B cell (primary cell): ENCODE measurements at regions not wholly inside any gene's neighbourhood (a gene's known extent, or its start where the extent isn't known, plus 50 kb on each side); places are given as distances from the start of the nearest gene placed in this dataset.

Experiments
- ATAC-seq: fragments of 200-7000 bp; cut with Tn5 transposase; one replicate; pipeline ENCODE4 v1.10.0; 2021; ENCODE audit warnings: low read depth, mild to moderate bottlenecking, moderate number of reproducible peaks, moderate library complexity
- CTCF ChIA-PET: fragments of 350-600 bp; sonication (Branson Sonifier 250); formaldehyde crosslinking; loops from one replicate; lab custom pipeline; 2021; ENCODE audit warnings: antibody characterized with exemption, inconsistent platforms; lab: Charles Lee
- POLR2A ChIA-PET: fragments of 350-600 bp; sonication (Branson Sonifier 250); formaldehyde crosslinking; loops from one replicate; lab custom pipeline; 2021; ENCODE audit warnings: antibody characterized with exemption; lab: Charles Lee
- DNase-seq: peaks from one replicate; pipeline ENCODE4 v3.0.0; 2013
- H2AFZ ChIP-seq: 2 replicates; pipeline ENCODE4 v1.6.1; 2012; ENCODE audit warnings: mild to moderate bottlenecking, low read depth, low read length; ENCODE audit not compliant: insufficient read depth, poor library complexity, severe bottlenecking
- H3K27ac ChIP-seq, 2 donors: 1 replicate in 1 of 2; 2 replicates in 1 of 2; pipeline ENCODE4 v1.5.1; 2012 to 2013; ENCODE audit warnings: low read length in 2 of 2, mild to moderate bottlenecking in 2 of 2, moderate library complexity in 1 of 2
- H3K27me3 ChIP-seq, 4 experiments: fragments of 200-600 bp in 1 of 4; sonication (generic) in 1 of 4; replicated peaks in 1 of 4; 1 replicate in 2 of 4; 2 replicates in 2 of 4; pipeline versions ENCODE4 v1.6.1 to v1.7.0; 2013 to 2016; ENCODE audit warnings: low read length in 3 of 4, mild to moderate bottlenecking in 2 of 4, mixed read lengths in 1 of 4, moderate library complexity in 1 of 4; ENCODE audit not compliant: insufficient read depth in 4 of 4, control insufficient read depth in 3 of 4; ENCODE audit errors: control extremely low read depth in 1 of 4
- H3K36me3 ChIP-seq, 2 experiments: replicated peaks in 1 of 2; 1 replicate in 1 of 2; 2 replicates in 1 of 2; pipeline versions ENCODE4 v1.6.1 to v1.7.1; 2013; ENCODE audit warnings: low read length in 1 of 2; ENCODE audit not compliant: insufficient read depth in 2 of 2, control insufficient read depth in 1 of 2; ENCODE audit errors: control extremely low read depth in 1 of 2, extremely low read depth in 1 of 2
- H3K4me1 ChIP-seq, 2 donors: fragments of 200-600 bp in 1 of 2; sonication (generic) in 1 of 2; 1 replicate in 1 of 2; 2 replicates in 1 of 2; pipeline versions ENCODE4 v1.5.1 to v1.6.1; 2013 to 2017; ENCODE audit warnings: low read length in 2 of 2; ENCODE audit not compliant: control insufficient read depth in 2 of 2, insufficient read depth in 2 of 2
- H3K4me2 ChIP-seq: replicated peaks from 2 replicates; pipeline ENCODE3; 2012; ENCODE audit warnings: mild to moderate bottlenecking, low read depth, low read length; ENCODE audit not compliant: poor library complexity, severe bottlenecking
- H3K4me3 ChIP-seq, 5 experiments: fragments of 200-600 bp in 1 of 5; sonication (generic) in 1 of 5; 1 replicate in 3 of 5; 2 replicates in 2 of 5; pipeline versions ENCODE4 v1.5.1 to v1.7.0; 2011 to 2016; ENCODE audit warnings: low read length in 4 of 5, mild to moderate bottlenecking in 4 of 5, low read depth in 2 of 5, control low read depth in 1 of 5, moderate library complexity in 1 of 5; ENCODE audit not compliant: insufficient read depth in 1 of 5; ENCODE audit errors: control extremely low read depth in 1 of 5, extremely low read depth in 1 of 5
- H3K79me2 ChIP-seq: fragments of 200-600 bp; sonication (generic); one replicate; pipeline ENCODE4 v1.6.0; 2016; ENCODE audit warnings: low read length; ENCODE audit not compliant: control insufficient read depth, insufficient read depth
- H3K9ac ChIP-seq: fragments of 200-600 bp; sonication (generic); 2 replicates; pipeline ENCODE4 v1.6.1; 2017; ENCODE audit warnings: mild to moderate bottlenecking, low read length, moderate library complexity
- H3K9me3 ChIP-seq, 3 donors: one replicate each; pipeline versions ENCODE4 v1.6.1 to v1.7.1; 2013; ENCODE audit warnings: low read length in 2 of 3; ENCODE audit not compliant: control insufficient read depth in 2 of 3, insufficient read depth in 1 of 3; ENCODE audit errors: control extremely low read depth in 1 of 3
- H4K20me1 ChIP-seq: 2 replicates; pipeline ENCODE4 v1.6.0; 2012; ENCODE audit warnings: mild to moderate bottlenecking, low read length; ENCODE audit not compliant: insufficient read depth, control insufficient read depth, poor library complexity, severe bottlenecking
- H3K27ac Mint-ChIP-seq: one replicate; pipeline ENCODE4 v1.8.0; 2021; ENCODE audit warnings: mixed read lengths
- H3K27me3 Mint-ChIP-seq: one replicate; pipeline ENCODE4 v1.8.0; 2021; ENCODE audit warnings: mixed read lengths
- H3K4me1 Mint-ChIP-seq: one replicate; pipeline ENCODE4 v1.8.0; 2021; ENCODE audit warnings: mixed read lengths
- H3K4me3 Mint-ChIP-seq: one replicate; pipeline ENCODE4 v1.8.0; 2021; ENCODE audit warnings: mixed read lengths
- H3K9me3 Mint-ChIP-seq: one replicate; pipeline ENCODE4 v1.8.0; 2022; ENCODE audit warnings: mixed read lengths; ENCODE audit not compliant: insufficient read depth
- EZH2 ChIP-seq: IDR thresholded peaks from 2 replicates; pipeline ENCODE4 v1.6.1; 2012; ENCODE audit warnings: borderline replicate concordance, low read depth, mild to moderate bottlenecking, moderate library complexity, low read length; ENCODE audit not compliant: insufficient read depth, poor library complexity, severe bottlenecking
- WGBS: methylation state at CpG from one replicate; pipeline ENCODE4 v1.1.5; 2013; ENCODE audit warnings: missing lambda C conversion rate; ENCODE audit not compliant: insufficient coverage; 5-methylcytosine and 5-hydroxymethylcytosine counted together
- intact Hi-C: fragments of 100-400 bp; cut with micrococcal nuclease; formaldehyde crosslinking; loops from one replicate; pipeline ENCODE4 v1.10.0; 2022
- TF ChIP-seq, protein P1 (sequence below): fragments of 200-600 bp; IDR thresholded peaks from one replicate; pipeline ENCODE4 v1.8.0; 2022; ENCODE audit warnings: antibody characterized with exemption, mild to moderate bottlenecking

GRCh38 chr1:239436286-239436685 is 49.9 kb downstream of the CHRM3 start:
- Histone ChIP-seq H3K79me2 (no peaks in the 10 kb centered on the region), H3K4me2 (no peak overlapping the region), H2AFZ (no peak overlapping the region), H3K9ac (no peak overlapping the region), H3K36me3 (no peaks in the 10 kb centered on the region), H4K20me1 (no peaks in the 10 kb centered on the region), H3K9me3 (no peaks in the 10 kb centered on the region), H3K27me3 (no peaks in the 10 kb centered on the region), H3K4me3 (no peak overlapping the region), H3K4me1 (no peaks in the 10 kb centered on the region), H3K27ac (no peak overlapping the region)
- no peaks in the 10 kb centered on the region for H3K4me1 Mint-ChIP-seq
- no peak overlapping the region for H3K4me3 Mint-ChIP-seq
- CTCF ChIA-PET = no interaction called here
- WGBS = 98% methylated on average over 4 of the region's 7 CpGs
- H3K27me3 Mint-ChIP-seq = no peaks in the 10 kb centered on the region
- POLR2A ChIA-PET = no interaction called here
- DNase-seq (no peak), ATAC-seq (no peak)
- no peak overlapping the region for H3K27ac Mint-ChIP-seq
- intact Hi-C loops = no loop called here
- H3K9me3 Mint-ChIP-seq = peaks cover 4% of the 10 kb centered on the region
- TF ChIP-seq, protein P1, sequence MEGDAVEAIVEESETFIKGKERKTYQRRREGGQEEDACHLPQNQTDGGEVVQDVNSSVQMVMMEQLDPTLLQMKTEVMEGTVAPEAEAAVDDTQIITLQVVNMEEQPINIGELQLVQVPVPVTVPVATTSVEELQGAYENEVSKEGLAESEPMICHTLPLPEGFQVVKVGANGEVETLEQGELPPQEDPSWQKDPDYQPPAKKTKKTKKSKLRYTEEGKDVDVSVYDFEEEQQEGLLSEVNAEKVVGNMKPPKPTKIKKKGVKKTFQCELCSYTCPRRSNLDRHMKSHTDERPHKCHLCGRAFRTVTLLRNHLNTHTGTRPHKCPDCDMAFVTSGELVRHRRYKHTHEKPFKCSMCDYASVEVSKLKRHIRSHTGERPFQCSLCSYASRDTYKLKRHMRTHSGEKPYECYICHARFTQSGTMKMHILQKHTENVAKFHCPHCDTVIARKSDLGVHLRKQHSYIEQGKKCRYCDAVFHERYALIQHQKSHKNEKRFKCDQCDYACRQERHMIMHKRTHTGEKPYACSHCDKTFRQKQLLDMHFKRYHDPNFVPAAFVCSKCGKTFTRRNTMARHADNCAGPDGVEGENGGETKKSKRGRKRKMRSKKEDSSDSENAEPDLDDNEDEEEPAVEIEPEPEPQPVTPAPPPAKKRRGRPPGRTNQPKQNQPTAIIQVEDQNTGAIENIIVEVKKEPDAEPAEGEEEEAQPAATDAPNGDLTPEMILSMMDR = no peak
- TF ChIP-seq EZH2 = no peak

GRCh38 chr1:239437822-239438221 is 51.5 kb downstream of the CHRM3 start:
- Histone ChIP-seq H3K4me1 (no peaks in the 10 kb centered on the region), H3K79me2 (no peaks in the 10 kb centered on the region), H2AFZ (no peak overlapping the region), H3K27me3 (no peaks in the 10 kb centered on the region), H3K4me3 (no peak overlapping the region), H3K27ac (no peak overlapping the region), H4K20me1 (no peaks in the 10 kb centered on the region), H3K36me3 (no peaks in the 10 kb centered on the region), H3K9me3 (no peaks in the 10 kb centered on the region), H3K4me2 (no peak overlapping the region), H3K9ac (no peak overlapping the region)
- no peak for TF ChIP-seq EZH2
- TF ChIP-seq, protein P1 = no peak
- H3K27ac Mint-ChIP-seq = no peak overlapping the region
- DNase-seq (no peak), ATAC-seq (no peak)
- CTCF ChIA-PET = no interaction called here
- peaks cover 2% of the 10 kb centered on the region for H3K9me3 Mint-ChIP-seq
- H3K4me3 Mint-ChIP-seq = no peak overlapping the region
- intact Hi-C loops = no loop called here
- H3K27me3 Mint-ChIP-seq = no peaks in the 10 kb centered on the region
- no peaks in the 10 kb centered on the region for H3K4me1 Mint-ChIP-seq
- POLR2A ChIA-PET = no interaction called here
